ENCODE measurements at regions not wholly inside any gene's neighbourhood (a gene's known extent, or its start where the extent isn't known, plus 50 kb on each side); places are given as distances from the start of the nearest gene placed in this dataset.

DNA sequence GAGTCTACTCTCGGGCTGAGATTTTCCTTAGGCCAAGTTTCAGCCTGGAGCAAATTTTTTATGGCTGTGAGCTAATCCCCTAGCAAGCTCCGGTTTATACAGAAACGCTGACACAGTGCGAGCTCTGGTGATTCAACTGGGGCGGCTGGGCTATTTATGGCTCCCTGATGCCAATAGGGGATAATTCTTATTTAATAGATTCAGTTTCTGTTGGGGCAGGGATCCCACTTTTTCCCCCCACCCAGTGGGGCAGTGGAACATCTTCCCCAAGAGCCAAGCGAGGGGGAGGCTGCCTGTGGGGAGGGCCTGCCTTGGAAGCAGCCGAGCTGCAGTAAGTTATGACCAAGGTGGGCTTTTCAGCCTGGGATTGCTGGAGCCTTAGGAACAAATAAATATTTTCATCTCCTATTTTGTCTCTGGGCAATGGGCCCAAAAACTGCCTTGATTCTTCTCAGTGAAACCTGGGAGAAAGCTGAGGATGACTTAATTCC, 129.1 kb downstream of the MACROH2A1 start:
- no peak for DNase-seq (ENCODE audit: low spot score in 2 of 2)
- H3K4me1 ChIP-seq: peaks cover 5% of the 10 kb centered on the region
- no peak overlapping the region for H3K27ac ChIP-seq
- H3K27me3 ChIP-seq: no peaks in the 10 kb centered on the region
- no peaks in the 10 kb centered on the region for H3K9me3 ChIP-seq
- WGBS: 78% methylated on average over 4 of the region's 7 CpGs
- H3K4me3 ChIP-seq: no peak overlapping the region
- TF ChIP-seq EP300 (IDR thresholded peaks at IDR 0.05): no peak
- TF ChIP-seq, protein P1, sequence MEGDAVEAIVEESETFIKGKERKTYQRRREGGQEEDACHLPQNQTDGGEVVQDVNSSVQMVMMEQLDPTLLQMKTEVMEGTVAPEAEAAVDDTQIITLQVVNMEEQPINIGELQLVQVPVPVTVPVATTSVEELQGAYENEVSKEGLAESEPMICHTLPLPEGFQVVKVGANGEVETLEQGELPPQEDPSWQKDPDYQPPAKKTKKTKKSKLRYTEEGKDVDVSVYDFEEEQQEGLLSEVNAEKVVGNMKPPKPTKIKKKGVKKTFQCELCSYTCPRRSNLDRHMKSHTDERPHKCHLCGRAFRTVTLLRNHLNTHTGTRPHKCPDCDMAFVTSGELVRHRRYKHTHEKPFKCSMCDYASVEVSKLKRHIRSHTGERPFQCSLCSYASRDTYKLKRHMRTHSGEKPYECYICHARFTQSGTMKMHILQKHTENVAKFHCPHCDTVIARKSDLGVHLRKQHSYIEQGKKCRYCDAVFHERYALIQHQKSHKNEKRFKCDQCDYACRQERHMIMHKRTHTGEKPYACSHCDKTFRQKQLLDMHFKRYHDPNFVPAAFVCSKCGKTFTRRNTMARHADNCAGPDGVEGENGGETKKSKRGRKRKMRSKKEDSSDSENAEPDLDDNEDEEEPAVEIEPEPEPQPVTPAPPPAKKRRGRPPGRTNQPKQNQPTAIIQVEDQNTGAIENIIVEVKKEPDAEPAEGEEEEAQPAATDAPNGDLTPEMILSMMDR (IDR thresholded peaks at IDR 0.05): no peak
- TF ChIP-seq POLR2AphosphoS5 (IDR thresholded peaks at IDR 0.05): no peak
- TF ChIP-seq POLR2A (IDR thresholded peaks at IDR 0.05): no peak
- H3K36me3 ChIP-seq: no peaks in the 10 kb centered on the region

DNA sequence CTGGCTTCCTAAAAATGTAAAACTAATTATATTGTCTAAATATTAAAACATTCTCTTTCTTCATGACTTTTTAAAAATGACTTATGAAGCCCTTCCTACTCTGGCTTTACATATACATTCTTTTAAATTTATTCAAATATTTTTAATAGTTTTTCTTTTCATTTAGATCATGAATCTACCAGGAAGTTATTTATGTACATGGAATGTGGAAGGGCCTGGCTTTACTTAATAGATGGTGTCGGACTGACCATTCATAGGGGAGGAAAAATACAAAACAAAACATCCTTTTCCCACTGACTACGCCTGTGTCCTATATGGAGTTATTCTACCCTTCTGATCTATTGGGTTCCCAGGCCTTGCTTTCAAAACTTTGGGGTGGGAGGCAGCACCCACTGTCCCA, 129.8 kb downstream of the MACROH2A1 start:
- H3K36me3 ChIP-seq: no peaks in the 10 kb centered on the region
- no peak overlapping the region for H3K4me3 ChIP-seq
- H3K9me3 ChIP-seq: no peaks in the 10 kb centered on the region
- no peak for TF ChIP-seq POLR2AphosphoS5 (IDR thresholded peaks at IDR 0.05)
- TF ChIP-seq POLR2A (IDR thresholded peaks at IDR 0.05): no peak
- no peak for TF ChIP-seq EP300 (IDR thresholded peaks at IDR 0.05)
- TF ChIP-seq, protein P1 (IDR thresholded peaks at IDR 0.05): no peak
- H3K27ac ChIP-seq: no peak overlapping the region
- DNase-seq (ENCODE audit: low spot score in 2 of 2): no peak
- H3K27me3 ChIP-seq: no peaks in the 10 kb centered on the region
- H3K4me1 ChIP-seq: peaks cover 5% of the 10 kb centered on the region
- WGBS: 86% methylated on average over 2 of the region's 2 CpGs

DNA sequence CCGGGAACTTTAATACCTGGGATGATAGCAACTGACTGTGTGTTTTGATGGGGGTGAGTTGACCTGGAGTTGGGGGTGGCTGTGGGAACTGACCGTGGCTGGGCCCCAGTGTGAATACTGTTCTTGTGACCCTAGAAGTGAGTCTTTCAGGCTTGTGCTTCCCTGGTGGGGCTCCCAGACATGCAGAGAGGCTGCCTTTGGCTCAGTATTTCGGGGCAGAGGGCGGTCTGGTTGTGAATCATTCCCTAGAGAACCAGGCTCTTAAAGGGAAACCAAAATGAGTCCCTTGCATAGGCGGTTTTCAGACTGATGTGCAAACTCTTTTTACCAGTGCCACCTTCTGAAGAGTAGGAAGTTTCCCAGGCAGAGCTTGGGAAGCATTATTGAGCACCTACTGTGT, 132.1 kb downstream of the MACROH2A1 start:
- Histone ChIP-seq H3K9me3 (no peaks in the 10 kb centered on the region), H3K4me1 (peaks cover 5% of the 10 kb centered on the region), H3K27ac (no peak overlapping the region), H3K36me3 (no peaks in the 10 kb centered on the region), H3K4me3 (no peak overlapping the region), H3K27me3 (no peaks in the 10 kb centered on the region)
- TF ChIP-seq, protein P1 (IDR thresholded peaks at IDR 0.05): no peak
- no peak for TF ChIP-seq EP300 (IDR thresholded peaks at IDR 0.05)
- no peak for TF ChIP-seq POLR2AphosphoS5 (IDR thresholded peaks at IDR 0.05)
- WGBS: 90% methylated on average over 5 of the region's 5 CpGs
- DNase-seq (ENCODE audit: low spot score in 2 of 2): no peak

DNA sequence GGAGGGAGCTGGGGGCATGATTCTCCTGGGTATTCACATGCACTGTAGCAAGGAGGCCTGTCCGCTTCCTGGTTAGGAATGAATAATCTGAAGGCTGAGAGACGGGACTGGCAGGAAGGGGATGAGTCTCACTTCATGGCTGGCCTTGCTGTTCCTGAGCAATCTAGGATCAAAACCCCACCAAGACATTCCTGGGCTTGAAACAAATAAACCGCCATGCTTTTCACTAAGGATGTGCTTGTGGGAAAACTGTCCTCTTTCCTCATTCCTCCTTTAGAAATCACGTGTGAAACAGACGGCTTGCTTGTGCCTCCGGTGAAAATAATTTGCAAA, 132.8 kb downstream of the MACROH2A1 start:
- H3K27ac ChIP-seq: no peak overlapping the region
- TF ChIP-seq POLR2AphosphoS5 (IDR thresholded peaks at IDR 0.05) (no peak), EP300 (IDR thresholded peaks at IDR 0.05) (no peak), POLR2A (IDR thresholded peaks at IDR 0.05) (no peak)
- TF ChIP-seq, protein P1 (IDR thresholded peaks at IDR 0.05): no peak
- H3K4me3 ChIP-seq: no peak overlapping the region
- peaks cover 5% of the 10 kb centered on the region for H3K4me1 ChIP-seq
- no peaks in the 10 kb centered on the region for H3K27me3 ChIP-seq
- H3K36me3 ChIP-seq: no peaks in the 10 kb centered on the region
- H3K9me3 ChIP-seq: no peaks in the 10 kb centered on the region
- 80% methylated on average over 6 of the region's 6 CpGs for WGBS
- DNase-seq (ENCODE audit: low spot score in 2 of 2): no peak

- Histone ChIP-seq H3K36me3 (no peaks in the 10 kb centered on the region), H3K4me1 (peaks cover 5% of the 10 kb centered on the region), H3K27ac (no peak overlapping the region), H3K9me3 (no peaks in the 10 kb centered on the region), H3K27me3 (no peaks in the 10 kb centered on the region), H3K4me3 (no peak overlapping the region)
- WGBS: 85% methylated on average over 13 of the region's 13 CpGs
- TF ChIP-seq POLR2A (IDR thresholded peaks at IDR 0.05) (no peak), POLR2AphosphoS5 (IDR thresholded peaks at IDR 0.05) (no peak), EP300 (IDR thresholded peaks at IDR 0.05) (no peak)
- TF ChIP-seq, protein P1 (IDR thresholded peaks at IDR 0.05): no peak
- no peak for DNase-seq (ENCODE audit: low spot score in 2 of 2)
These were observed 133.3 kb downstream of the MACROH2A1 start for GRCh38 chr5:135265497-135266302.
